ENCODE measurements at regions not wholly inside any gene's neighbourhood (a gene's known extent, or its start where the extent isn't known, plus 50 kb on each side); places are given as distances from the start of the nearest gene placed in this dataset.

GRCh38 chr4:29861307-29861706 lies 858.9 kb upstream of the PCDH7 start:
- no peak overlapping the region for H2AFZ ChIP-seq (ENCODE audit: low read depth, low read length)
- no peaks in the 10 kb centered on the region for H3K9me3 ChIP-seq (ENCODE audit: low read length)
- no peaks in the 10 kb centered on the region for H3K36me3 ChIP-seq (ENCODE audit: insufficient read depth, low read length)
- H3K4me3 ChIP-seq (ENCODE audit: low read length) = no peak overlapping the region
- H3K27me3 ChIP-seq (ENCODE audit: insufficient read depth, low read length) = no peaks in the 10 kb centered on the region
- H3K4me1 ChIP-seq (ENCODE audit: insufficient read depth, low read length) = no peaks in the 10 kb centered on the region

GRCh38 chr4:29867412-29867811 lies 852.8 kb upstream of the PCDH7 start:
- Histone ChIP-seq H3K36me3 (ENCODE audit: insufficient read depth, low read length) (no peaks in the 10 kb centered on the region), H3K4me1 (ENCODE audit: insufficient read depth, low read length) (no peaks in the 10 kb centered on the region), H3K4me3 (ENCODE audit: low read length) (no peak overlapping the region), H3K27me3 (ENCODE audit: insufficient read depth, low read length) (no peaks in the 10 kb centered on the region), H2AFZ (ENCODE audit: low read depth, low read length) (no peak overlapping the region), H3K9me3 (ENCODE audit: low read length) (no peaks in the 10 kb centered on the region)

GRCh38 chr4:29900336-29900735 lies 819.8 kb upstream of the PCDH7 start:
- H3K9me3 ChIP-seq (ENCODE audit: low read length) = no peaks in the 10 kb centered on the region
- H3K36me3 ChIP-seq (ENCODE audit: insufficient read depth, low read length) = no peaks in the 10 kb centered on the region
- no peaks in the 10 kb centered on the region for H3K27me3 ChIP-seq (ENCODE audit: insufficient read depth, low read length)
- no peak overlapping the region for H3K4me3 ChIP-seq (ENCODE audit: low read length)
- H2AFZ ChIP-seq (ENCODE audit: low read depth, low read length) = no peak overlapping the region
- H3K4me1 ChIP-seq (ENCODE audit: insufficient read depth, low read length) = no peaks in the 10 kb centered on the region

- Histone ChIP-seq H2AFZ (ENCODE audit: low read depth, low read length) (no peak overlapping the region), H3K4me1 (ENCODE audit: insufficient read depth, low read length) (no peaks in the 10 kb centered on the region), H3K9me3 (ENCODE audit: low read length) (no peaks in the 10 kb centered on the region), H3K27me3 (ENCODE audit: insufficient read depth, low read length) (no peaks in the 10 kb centered on the region), H3K4me3 (ENCODE audit: low read length) (no peak overlapping the region), H3K36me3 (ENCODE audit: insufficient read depth, low read length) (no peaks in the 10 kb centered on the region)
These were observed 811.9 kb upstream of the PCDH7 start for GRCh38 chr4:29908276-29908675.

- H3K9me3 ChIP-seq (ENCODE audit: low read length) = no peaks in the 10 kb centered on the region
These were observed 792.3 kb upstream of the PCDH7 start for GRCh38 chr4:29927895-29928294.

GRCh38 chr4:29948451-29948850 lies 771.7 kb upstream of the PCDH7 start:
- Histone ChIP-seq H3K9me3 (ENCODE audit: low read length) (no peaks in the 10 kb centered on the region), H3K36me3 (ENCODE audit: insufficient read depth, low read length) (no peaks in the 10 kb centered on the region), H3K4me1 (ENCODE audit: insufficient read depth, low read length) (no peaks in the 10 kb centered on the region), H3K27me3 (ENCODE audit: insufficient read depth, low read length) (no peaks in the 10 kb centered on the region), H3K4me3 (ENCODE audit: low read length) (no peak overlapping the region), H2AFZ (ENCODE audit: low read depth, low read length) (no peak overlapping the region)

More at GRCh38 chr4:29927895-29928294, 792.3 kb upstream of the PCDH7 start:
- Histone ChIP-seq H2AFZ (ENCODE audit: low read depth, low read length) (no peak overlapping the region), H3K36me3 (ENCODE audit: insufficient read depth, low read length) (no peaks in the 10 kb centered on the region), H3K4me1 (ENCODE audit: insufficient read depth, low read length) (no peaks in the 10 kb centered on the region), H3K4me3 (ENCODE audit: low read length) (no peak overlapping the region), H3K27me3 (ENCODE audit: insufficient read depth, low read length) (no peaks in the 10 kb centered on the region)

- H3K4me3 ChIP-seq (ENCODE audit: low read length) = no peak overlapping the region
- no peaks in the 10 kb centered on the region for H3K9me3 ChIP-seq (ENCODE audit: low read length)
- no peaks in the 10 kb centered on the region for H3K27me3 ChIP-seq (ENCODE audit: insufficient read depth, low read length)
- H2AFZ ChIP-seq (ENCODE audit: low read depth, low read length) = no peak overlapping the region
- H3K4me1 ChIP-seq (ENCODE audit: insufficient read depth, low read length) = no peaks in the 10 kb centered on the region
- H3K36me3 ChIP-seq (ENCODE audit: insufficient read depth, low read length) = no peaks in the 10 kb centered on the region
These were observed 771.3 kb upstream of the PCDH7 start for GRCh38 chr4:29948858-29949257.

- no peaks in the 10 kb centered on the region for H3K27me3 ChIP-seq (ENCODE audit: insufficient read depth, low read length)
- no peak overlapping the region for H3K4me3 ChIP-seq (ENCODE audit: low read length)
These were observed 753.8 kb upstream of the PCDH7 start for GRCh38 chr4:29966386-29966785.

GRCh38 chr4:29970626-29971025 lies 749.5 kb upstream of the PCDH7 start:
- Histone ChIP-seq H3K4me1 (ENCODE audit: insufficient read depth, low read length) (no peaks in the 10 kb centered on the region), H3K36me3 (ENCODE audit: insufficient read depth, low read length) (no peaks in the 10 kb centered on the region), H3K4me3 (ENCODE audit: low read length) (no peak overlapping the region), H3K27me3 (ENCODE audit: insufficient read depth, low read length) (no peaks in the 10 kb centered on the region), H2AFZ (ENCODE audit: low read depth, low read length) (no peak overlapping the region), H3K9me3 (ENCODE audit: low read length) (no peaks in the 10 kb centered on the region)

More at GRCh38 chr4:29966386-29966785, 753.8 kb upstream of the PCDH7 start:
- H3K4me1 ChIP-seq (ENCODE audit: insufficient read depth, low read length) = no peaks in the 10 kb centered on the region
- no peaks in the 10 kb centered on the region for H3K9me3 ChIP-seq (ENCODE audit: low read length)
- H2AFZ ChIP-seq (ENCODE audit: low read depth, low read length) = no peak overlapping the region
- no peaks in the 10 kb centered on the region for H3K36me3 ChIP-seq (ENCODE audit: insufficient read depth, low read length)

- H3K4me3 ChIP-seq (ENCODE audit: low read length) = no peak overlapping the region
- H3K9me3 ChIP-seq (ENCODE audit: low read length) = no peaks in the 10 kb centered on the region
- no peaks in the 10 kb centered on the region for H3K4me1 ChIP-seq (ENCODE audit: insufficient read depth, low read length)
- no peak overlapping the region for H2AFZ ChIP-seq (ENCODE audit: low read depth, low read length)
- no peaks in the 10 kb centered on the region for H3K27me3 ChIP-seq (ENCODE audit: insufficient read depth, low read length)
- no peaks in the 10 kb centered on the region for H3K36me3 ChIP-seq (ENCODE audit: insufficient read depth, low read length)
These were observed 748.0 kb upstream of the PCDH7 start for GRCh38 chr4:29972121-29972520.

- H3K4me3 ChIP-seq (ENCODE audit: low read length) = no peak overlapping the region
- no peaks in the 10 kb centered on the region for H3K4me1 ChIP-seq (ENCODE audit: insufficient read depth, low read length)
- no peaks in the 10 kb centered on the region for H3K27me3 ChIP-seq (ENCODE audit: insufficient read depth, low read length)
These were observed 736.3 kb upstream of the PCDH7 start for GRCh38 chr4:29983890-29984289.

GRCh38 chr4:30001628-30002027 lies 718.5 kb upstream of the PCDH7 start:
- Histone ChIP-seq H3K4me3 (ENCODE audit: low read length) (no peak overlapping the region), H3K27me3 (ENCODE audit: insufficient read depth, low read length) (no peaks in the 10 kb centered on the region), H3K9me3 (ENCODE audit: low read length) (no peaks in the 10 kb centered on the region), H3K4me1 (ENCODE audit: insufficient read depth, low read length) (no peaks in the 10 kb centered on the region), H3K36me3 (ENCODE audit: insufficient read depth, low read length) (no peaks in the 10 kb centered on the region), H2AFZ (ENCODE audit: low read depth, low read length) (no peak overlapping the region)

More at GRCh38 chr4:29983890-29984289, 736.3 kb upstream of the PCDH7 start:
- Histone ChIP-seq H3K9me3 (ENCODE audit: low read length) (no peaks in the 10 kb centered on the region), H3K36me3 (ENCODE audit: insufficient read depth, low read length) (no peaks in the 10 kb centered on the region), H2AFZ (ENCODE audit: low read depth, low read length) (no peak overlapping the region)

- H3K4me3 ChIP-seq (ENCODE audit: low read length) = no peak overlapping the region
- H3K36me3 ChIP-seq (ENCODE audit: insufficient read depth, low read length) = no peaks in the 10 kb centered on the region
- H2AFZ ChIP-seq (ENCODE audit: low read depth, low read length) = no peak overlapping the region
- no peaks in the 10 kb centered on the region for H3K4me1 ChIP-seq (ENCODE audit: insufficient read depth, low read length)
- no peaks in the 10 kb centered on the region for H3K9me3 ChIP-seq (ENCODE audit: low read length)
- H3K27me3 ChIP-seq (ENCODE audit: insufficient read depth, low read length) = no peaks in the 10 kb centered on the region
These were observed 717.8 kb upstream of the PCDH7 start for GRCh38 chr4:30002341-30002740.

- Histone ChIP-seq H3K4me3 (ENCODE audit: low read length) (no peak overlapping the region), H2AFZ (ENCODE audit: low read depth, low read length) (no peak overlapping the region), H3K27me3 (ENCODE audit: insufficient read depth, low read length) (no peaks in the 10 kb centered on the region), H3K4me1 (ENCODE audit: insufficient read depth, low read length) (no peaks in the 10 kb centered on the region), H3K9me3 (ENCODE audit: low read length) (no peaks in the 10 kb centered on the region), H3K36me3 (ENCODE audit: insufficient read depth, low read length) (no peaks in the 10 kb centered on the region)
These were observed 714.2 kb upstream of the PCDH7 start for GRCh38 chr4:30005995-30006394.

Measured in neuron (in vitro differentiated cells).